Choroid plexus epithelial cell (primary cell): ENCODE measurements at regions not wholly inside any gene's neighbourhood (a gene's known extent, or its start where the extent isn't known, plus 50 kb on each side); places are given as distances from the start of the nearest gene placed in this dataset.

Source experiments
- DNase-seq: peaks from one replicate; pipeline ENCODE4 v3.0.0-alpha.2; 2010; ENCODE audit warnings: low read depth
- H3K4me3 ChIP-seq: 2 replicates; pipeline ENCODE4 v1.5.1; 2011; ENCODE audit warnings: low read depth, mild to moderate bottlenecking, control low read depth, low read length, moderate library complexity
- TF ChIP-seq, protein P1 (sequence below): conservative IDR thresholded peaks from 2 replicates; pipeline ENCODE4 v1.5.1; 2011; ENCODE audit warnings: low read depth, mild to moderate bottlenecking, control low read depth, inconsistent platforms, low read length, moderate library complexity

DNA sequence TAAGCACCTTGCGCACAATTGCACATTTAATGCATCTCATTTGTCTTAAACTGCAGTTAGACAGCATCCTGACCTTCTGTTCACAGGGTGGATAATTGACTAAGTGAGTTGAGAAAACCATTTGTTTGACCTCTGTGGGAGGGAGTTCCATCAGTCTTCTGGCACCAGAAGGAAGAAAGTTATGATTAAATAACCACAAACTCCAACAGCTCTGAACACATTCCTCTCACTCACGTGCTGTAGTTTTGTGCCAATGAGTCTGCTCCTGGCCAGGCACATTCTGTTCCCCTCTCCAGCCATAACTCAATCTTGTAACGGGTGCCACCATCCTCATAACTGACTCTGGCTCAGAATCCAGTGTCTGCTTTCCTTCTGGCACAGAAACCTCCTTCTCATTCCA is 817.2 kb downstream of the SLITRK1 start:
- TF ChIP-seq, protein P1, sequence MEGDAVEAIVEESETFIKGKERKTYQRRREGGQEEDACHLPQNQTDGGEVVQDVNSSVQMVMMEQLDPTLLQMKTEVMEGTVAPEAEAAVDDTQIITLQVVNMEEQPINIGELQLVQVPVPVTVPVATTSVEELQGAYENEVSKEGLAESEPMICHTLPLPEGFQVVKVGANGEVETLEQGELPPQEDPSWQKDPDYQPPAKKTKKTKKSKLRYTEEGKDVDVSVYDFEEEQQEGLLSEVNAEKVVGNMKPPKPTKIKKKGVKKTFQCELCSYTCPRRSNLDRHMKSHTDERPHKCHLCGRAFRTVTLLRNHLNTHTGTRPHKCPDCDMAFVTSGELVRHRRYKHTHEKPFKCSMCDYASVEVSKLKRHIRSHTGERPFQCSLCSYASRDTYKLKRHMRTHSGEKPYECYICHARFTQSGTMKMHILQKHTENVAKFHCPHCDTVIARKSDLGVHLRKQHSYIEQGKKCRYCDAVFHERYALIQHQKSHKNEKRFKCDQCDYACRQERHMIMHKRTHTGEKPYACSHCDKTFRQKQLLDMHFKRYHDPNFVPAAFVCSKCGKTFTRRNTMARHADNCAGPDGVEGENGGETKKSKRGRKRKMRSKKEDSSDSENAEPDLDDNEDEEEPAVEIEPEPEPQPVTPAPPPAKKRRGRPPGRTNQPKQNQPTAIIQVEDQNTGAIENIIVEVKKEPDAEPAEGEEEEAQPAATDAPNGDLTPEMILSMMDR: no peak
- no peak overlapping the region for H3K4me3 ChIP-seq
- DNase-seq: peak; percentile 92

DNA sequence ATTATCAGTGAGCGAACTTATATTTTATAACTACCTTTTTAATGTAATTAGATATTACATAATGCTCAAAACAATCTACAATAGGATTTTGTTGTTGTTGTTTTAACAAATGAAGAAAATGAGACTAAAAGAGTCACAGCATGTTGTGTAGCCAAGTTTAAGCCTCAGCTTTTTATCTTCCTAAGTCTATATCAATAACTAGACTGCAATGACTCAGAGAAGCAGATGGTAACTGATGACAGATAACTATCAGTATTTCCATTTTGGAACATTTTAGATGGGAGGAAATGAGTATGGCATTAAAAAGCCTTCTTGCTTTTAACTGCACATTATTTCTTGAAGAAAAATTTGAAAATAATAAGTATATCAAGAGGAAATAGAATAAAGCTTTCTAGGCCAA is 825.2 kb downstream of the SLITRK1 start:
- TF ChIP-seq, protein P1: no peak
- no peak overlapping the region for H3K4me3 ChIP-seq
- DNase-seq: peak; percentile 43

DNA sequence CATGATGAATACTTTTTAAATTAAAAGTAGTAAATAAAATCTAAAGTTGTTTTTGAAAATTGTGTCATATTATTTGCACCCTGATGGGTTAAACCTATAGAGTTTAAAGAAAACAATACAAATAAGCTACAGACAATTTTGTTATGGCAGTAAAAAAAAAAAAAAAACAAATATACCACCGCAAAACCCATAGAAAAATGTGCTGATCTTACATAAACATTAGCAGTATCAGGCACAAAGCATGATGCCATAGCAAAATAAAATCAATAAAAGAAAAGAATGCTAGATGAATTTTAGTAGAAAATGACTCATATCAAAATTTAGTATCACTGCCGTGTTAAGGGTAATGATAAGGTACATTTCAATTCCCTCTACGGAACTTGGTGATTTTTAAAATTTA is 826.0 kb downstream of the SLITRK1 start:
- H3K4me3 ChIP-seq: no peak overlapping the region
- TF ChIP-seq, protein P1: no peak
- DNase-seq: no peak

DNA sequence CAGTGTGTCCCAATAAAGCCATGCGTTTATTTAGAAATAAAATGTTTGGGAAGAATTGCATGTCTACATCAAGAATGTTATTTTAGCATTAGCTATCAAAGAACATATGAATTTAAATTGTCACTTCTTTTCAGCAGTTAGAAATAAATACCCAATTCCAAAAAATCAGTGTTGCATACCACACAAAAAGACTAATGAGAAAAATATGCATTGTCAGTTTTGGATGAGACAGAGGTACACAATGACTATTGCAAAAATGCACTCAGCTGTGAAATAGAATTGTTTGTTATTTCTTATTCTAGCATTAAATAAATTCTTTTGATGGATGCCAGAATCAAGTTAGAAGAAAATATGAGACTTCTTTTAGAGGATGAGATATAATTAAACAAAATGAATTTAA is 833.9 kb downstream of the SLITRK1 start:
- H3K4me3 ChIP-seq: no peak overlapping the region
- peak; percentile 31 for DNase-seq
- TF ChIP-seq, protein P1: no peak

DNA sequence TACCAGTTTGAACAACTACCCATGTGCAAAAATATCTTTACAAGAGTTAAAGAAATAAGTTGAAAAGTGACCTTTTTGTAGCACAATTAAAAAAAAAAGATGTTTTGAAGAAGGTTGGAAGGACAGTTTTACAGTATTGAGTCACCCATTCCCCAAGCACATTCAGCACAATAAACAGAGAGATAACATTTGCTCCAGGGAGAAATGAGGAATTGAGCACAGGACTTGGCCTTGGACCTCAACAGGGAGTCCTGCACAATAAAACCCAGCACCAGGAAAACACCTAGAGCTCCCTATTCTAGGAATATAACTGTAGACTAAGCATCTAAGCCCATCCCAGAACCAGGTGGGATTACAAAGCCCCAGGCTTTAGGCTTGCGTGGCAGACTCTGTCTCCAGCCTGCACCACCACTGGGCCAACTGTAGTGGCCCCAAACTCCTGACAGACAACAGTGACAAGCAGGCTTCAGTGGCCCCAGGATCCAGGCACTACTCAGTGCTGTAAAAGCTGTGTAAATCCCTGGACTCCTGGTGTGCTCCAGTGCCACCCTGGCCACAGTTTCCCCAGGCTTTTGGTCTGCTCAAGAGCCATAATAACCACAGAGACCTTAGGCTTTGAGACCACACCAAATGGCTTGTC is 857.2 kb downstream of the SLITRK1 start:
- no peak overlapping the region for H3K4me3 ChIP-seq
- TF ChIP-seq, protein P1: no peak
- peak; percentile 13 for DNase-seq

DNA sequence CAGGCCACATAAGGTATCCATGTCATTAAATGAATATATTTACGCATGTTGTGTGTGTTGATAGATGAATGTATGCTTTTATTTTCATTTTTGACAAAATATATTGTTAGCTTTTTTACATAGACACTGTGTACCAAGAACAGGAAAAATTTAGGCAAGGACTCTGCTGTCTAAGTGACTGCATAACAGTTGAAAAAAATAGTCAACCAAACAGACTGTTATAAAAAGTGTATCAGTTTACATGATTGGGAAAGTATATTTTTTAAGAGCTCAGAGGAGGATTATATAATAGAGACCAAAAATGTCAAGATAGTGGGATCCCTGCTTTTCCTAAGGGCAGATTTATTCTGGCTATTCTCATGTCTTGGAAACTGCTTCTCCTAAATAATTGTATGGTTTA is 858.0 kb downstream of the SLITRK1 start:
- TF ChIP-seq, protein P1: no peak
- peak; percentile 41 for DNase-seq
- no peak overlapping the region for H3K4me3 ChIP-seq

DNA sequence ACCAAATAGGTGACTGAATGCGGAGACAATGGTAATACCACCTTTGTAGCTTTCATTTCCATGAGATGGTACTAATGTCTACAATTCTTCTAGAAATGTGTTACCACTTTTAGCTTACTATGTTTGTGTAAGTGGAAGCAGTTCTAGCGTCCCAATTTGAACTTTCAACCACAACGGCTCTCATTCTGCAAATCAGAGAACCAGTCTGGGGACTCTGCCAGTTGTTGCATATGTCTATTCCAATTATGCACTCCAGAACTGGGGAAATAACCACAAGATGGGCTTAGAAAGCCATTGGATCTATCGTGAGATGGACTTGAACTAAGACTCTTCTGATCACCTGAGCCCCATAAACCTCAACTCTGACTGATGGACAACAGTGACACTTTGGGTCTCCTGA is 862.3 kb downstream of the SLITRK1 start:
- DNase-seq: no peak
- TF ChIP-seq, protein P1: no peak
- H3K4me3 ChIP-seq: no peak overlapping the region
